ENCODE measurements at regions not wholly inside any gene's neighbourhood (a gene's known extent, or its start where the extent isn't known, plus 50 kb on each side); places are given as distances from the start of the nearest gene placed in this dataset.
A peak's percentile ranks its signal among the peaks of the same experiment; 100 is the strongest.
"Not testable (repeated sequence)": the region's sequence is repeated elsewhere in the genome, so short reads cannot be mapped to it uniquely, and the experiment has no call there.

DNA sequence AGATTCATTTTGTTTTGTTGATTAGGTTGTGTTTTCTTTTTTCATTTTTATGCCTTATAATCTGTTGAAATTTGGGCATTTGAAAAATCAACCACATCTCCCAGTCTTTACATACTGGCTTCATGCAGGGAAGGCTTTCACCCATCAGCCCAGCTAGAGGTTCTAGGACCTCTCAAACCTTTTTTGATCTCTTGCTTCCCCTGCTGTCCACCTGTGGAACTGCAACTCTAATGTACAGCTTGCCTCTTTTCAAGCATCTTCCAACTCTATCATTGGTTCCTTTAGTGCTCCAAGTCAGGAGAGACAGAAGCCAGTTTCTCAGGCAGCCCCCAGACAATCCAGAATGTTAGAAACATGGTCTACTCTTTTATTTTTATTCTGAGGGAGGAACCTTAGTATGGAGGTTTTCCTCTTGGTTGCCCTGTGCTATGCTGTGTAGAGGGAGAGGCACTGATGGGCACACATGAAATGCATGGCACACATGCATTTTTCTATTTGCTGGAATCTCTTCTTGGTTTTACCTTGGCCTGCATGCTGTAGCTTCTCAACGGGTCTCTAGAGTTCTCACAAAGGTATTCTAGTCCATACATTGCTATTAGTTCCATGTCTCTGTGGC lies 107.2 kb upstream of the L3MBTL4 start:
- H3K9me3 ChIP-seq = peaks cover 0 to 6% (median 6%) of the 10 kb centered on the region in 3 donors
- no peaks in the 10 kb centered on the region for H3K27me3 ChIP-seq
- no peak for DNase-seq
- no peak overlapping the region for H3K4me3 ChIP-seq
- no peak overlapping the region for H3K27ac ChIP-seq
- no peak for TF ChIP-seq CTCF (IDR thresholded peaks at IDR 0.05)
- intact Hi-C loops (cut with DNase I; ENCODE audit: low total_unique reads) = no loop called here
- no peaks in the 10 kb centered on the region for H3K4me1 ChIP-seq
- no peaks in the 10 kb centered on the region for H3K36me3 ChIP-seq

DNA sequence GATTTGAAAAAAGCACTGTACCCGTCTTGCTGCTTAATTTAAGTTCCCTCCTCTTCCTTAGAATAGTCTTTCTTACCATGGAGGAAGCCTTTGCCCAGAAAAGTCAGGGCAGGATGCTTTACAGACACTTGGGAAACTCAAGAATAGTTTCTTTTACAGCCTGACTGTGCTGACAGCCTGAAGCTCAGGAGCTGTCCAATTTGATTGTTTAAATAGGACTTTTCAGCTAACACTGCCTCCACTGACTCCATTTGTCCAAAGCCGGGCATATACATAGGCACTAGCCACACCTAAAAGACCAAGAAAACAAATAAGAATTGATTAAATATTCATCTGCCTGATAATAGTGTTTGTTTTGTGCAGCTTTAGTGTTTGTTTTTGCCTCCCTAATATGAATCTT lies 110.9 kb upstream of the L3MBTL4 start:
- no peak for TF ChIP-seq CTCF (IDR thresholded peaks at IDR 0.05)
- no peaks in the 10 kb centered on the region for H3K27me3 ChIP-seq
- H3K4me3 ChIP-seq = no peak overlapping the region
- H3K9me3 ChIP-seq = peaks cover 0 to 6% (median 0%) of the 10 kb centered on the region in 3 donors
- intact Hi-C loops (cut with DNase I; ENCODE audit: low total_unique reads) = no loop called here
- DNase-seq = no peak
- H3K27ac ChIP-seq = no peak overlapping the region
- H3K4me1 ChIP-seq = no peaks in the 10 kb centered on the region
- H3K36me3 ChIP-seq = no peaks in the 10 kb centered on the region

DNA sequence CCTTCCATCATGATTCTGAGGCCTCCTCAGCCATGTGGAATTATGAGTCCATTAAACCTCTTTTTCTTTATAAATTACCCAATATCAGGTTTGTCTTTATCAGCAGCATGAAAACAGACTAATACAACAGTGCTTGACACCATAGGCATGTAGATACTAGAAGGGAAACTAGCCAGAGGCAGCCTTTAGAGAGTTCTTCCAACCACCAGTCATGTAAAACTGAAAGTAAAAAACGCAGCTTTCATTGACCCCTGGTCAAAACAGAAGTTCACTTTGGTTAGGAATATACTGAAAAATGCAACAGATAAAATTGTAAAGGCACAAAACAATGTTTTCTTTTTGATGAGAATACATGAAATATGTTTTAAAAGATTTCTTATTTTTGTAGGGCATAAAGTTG lies 122.8 kb upstream of the L3MBTL4 start:
- no peaks in the 10 kb centered on the region for H3K9me3 ChIP-seq
- TF ChIP-seq CTCF (IDR thresholded peaks at IDR 0.05) = no peak
- H3K4me1 ChIP-seq = no peaks in the 10 kb centered on the region
- H3K27me3 ChIP-seq = no peaks in the 10 kb centered on the region
- H3K4me3 ChIP-seq = no peak overlapping the region
- DNase-seq = no peak
- intact Hi-C loops (cut with DNase I; ENCODE audit: low total_unique reads) = no loop called here
- H3K36me3 ChIP-seq = no peaks in the 10 kb centered on the region
- H3K27ac ChIP-seq = no peak overlapping the region

DNA sequence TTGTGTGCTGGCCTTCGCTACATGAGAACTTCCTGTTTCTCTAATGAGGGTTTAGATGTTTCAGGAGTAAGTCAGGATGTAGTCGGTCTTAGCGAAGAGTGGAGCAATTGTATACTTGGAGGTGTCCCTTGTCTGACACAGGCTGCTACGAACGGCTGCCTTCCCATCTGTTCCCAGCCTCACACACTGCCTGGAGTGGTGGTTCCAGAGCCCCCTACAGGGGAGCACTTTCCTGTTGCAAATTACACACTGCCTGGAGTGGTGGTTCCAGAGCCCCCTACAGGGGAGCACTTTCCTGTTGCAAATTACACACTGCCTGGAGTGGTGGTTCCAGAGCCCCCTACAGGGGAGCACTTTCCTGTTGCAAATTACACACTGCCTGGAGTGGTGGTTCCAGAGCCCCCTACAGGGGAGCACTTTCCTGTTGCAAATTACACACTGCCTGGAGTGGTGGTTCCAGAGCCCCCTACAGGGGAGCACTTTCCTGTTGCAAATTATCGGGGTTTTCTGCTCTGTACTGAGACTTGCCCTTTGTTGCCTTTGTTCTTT lies 126.5 kb upstream of the L3MBTL4 start:
- not testable (repeated sequence) for H3K27me3 ChIP-seq, H3K36me3 ChIP-seq, H3K4me3 ChIP-seq, H3K9me3 ChIP-seq, H3K27ac ChIP-seq, H3K4me1 ChIP-seq, DNase-seq
- intact Hi-C loops (cut with DNase I; ENCODE audit: low total_unique reads) = loop anchor here (10.0 kb wide), 1 partner anchor 344 kb away; no protein-coding TSS in a partner anchor

DNA sequence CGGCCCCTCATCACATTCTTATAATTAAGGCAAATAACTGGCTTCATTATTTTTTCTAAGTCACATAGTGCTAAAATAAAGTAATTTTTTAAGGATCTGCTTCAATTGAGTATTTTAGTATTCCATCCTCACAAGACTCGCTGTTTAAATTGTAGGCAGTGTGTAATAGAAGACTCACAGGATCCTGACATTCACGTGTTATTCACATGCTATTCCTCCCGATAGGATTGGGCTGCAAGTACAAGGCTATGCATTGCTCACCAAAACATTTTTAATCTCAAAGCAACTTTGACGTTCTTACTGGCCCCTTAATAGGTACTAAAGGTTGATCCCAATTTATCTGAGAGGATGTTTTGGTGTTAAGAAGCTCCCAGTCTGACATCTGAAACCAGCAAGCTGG lies 127.6 kb upstream of the L3MBTL4 start:
- no peak for TF ChIP-seq CTCF (IDR thresholded peaks at IDR 0.05)
- no peak overlapping the region for H3K27ac ChIP-seq
- H3K4me1 ChIP-seq = no peaks in the 10 kb centered on the region
- no peak for DNase-seq
- no peaks in the 10 kb centered on the region for H3K9me3 ChIP-seq
- H3K36me3 ChIP-seq = no peaks in the 10 kb centered on the region
- intact Hi-C loops (cut with DNase I; ENCODE audit: low total_unique reads) = loop anchor here (10.0 kb wide), 1 partner anchor 343 kb away; no protein-coding TSS in a partner anchor
- H3K27me3 ChIP-seq = no peaks in the 10 kb centered on the region
- no peak overlapping the region for H3K4me3 ChIP-seq

GRCh38 chr18:6543330-6543908 lies 128.7 kb upstream of the L3MBTL4 start:
- H3K4me3 ChIP-seq = no peak overlapping the region
- DNase-seq = no peak
- TF ChIP-seq CTCF (IDR thresholded peaks at IDR 0.05) = peak; percentile 18 to 23

More at GRCh38 chr18:6543330-6543908, 128.7 kb upstream of the L3MBTL4 start:
- H3K4me1 ChIP-seq = no peaks in the 10 kb centered on the region
- H3K27me3 ChIP-seq = no peaks in the 10 kb centered on the region
- no peaks in the 10 kb centered on the region for H3K36me3 ChIP-seq
- H3K27ac ChIP-seq = no peak overlapping the region
- H3K9me3 ChIP-seq = no peaks in the 10 kb centered on the region
- intact Hi-C loops (cut with DNase I; ENCODE audit: low total_unique reads) = loop anchor here (10.0 kb wide), 1 partner anchor 341 kb away; no protein-coding TSS in a partner anchor

Data from tibial artery (tissue), 4 donors.